ENCODE measurements at regions not wholly inside any gene's neighbourhood (a gene's known extent, or its start where the extent isn't known, plus 50 kb on each side); places are given as distances from the start of the nearest gene placed in this dataset.

- TF ChIP-seq CTCF (IDR thresholded peaks at IDR 0.05), result no peak
- no peak for TF ChIP-seq POLR2A (IDR thresholded peaks at IDR 0.05)
Observed at GRCh38 chr21:23138797-23139196, 2140.6 kb downstream of the NCAM2 start.

Data from right lobe of liver (tissue), 4 donors.